GM18951 (cell line): ENCODE measurements at regions not wholly inside any gene's neighbourhood (a gene's known extent, or its start where the extent isn't known, plus 50 kb on each side); places are given as distances from the start of the nearest gene placed in this dataset.
"Not testable (repeated sequence)": the region's sequence is repeated elsewhere in the genome, so short reads cannot be mapped to it uniquely, and the experiment has no call there.

ENCODE experiments used
- POLR2A ChIP-seq: IDR thresholded peaks from 4 replicates; pipeline ENCODE4 v1.6.1; 2011; ENCODE audit warnings: mild to moderate bottlenecking; ENCODE audit not compliant: insufficient read length, insufficient read depth; ENCODE audit errors: extremely low read depth
- in situ Hi-C: fragments of 300-500 bp; cut with MboI; formaldehyde crosslinking; loops from one replicate; pipeline ENCODE4 v1.12.0; 2022; ENCODE audit warnings: low sequenced_read_pairs, mixed read lengths, inconsistent platforms; ENCODE audit not compliant: unreplicated experiment

GRCh38 chr10:6833458-6834011 is 253.5 kb upstream of the PRKCQ start:
- in situ Hi-C loops: no loop called here
- TF ChIP-seq POLR2A: no peak

GRCh38 chr10:6830981-6831380 is 250.9 kb upstream of the PRKCQ start:
- in situ Hi-C loops: not testable (repeated sequence)

- in situ Hi-C loops: not testable (repeated sequence)
Observed at GRCh38 chr10:6824793-6825192, 244.7 kb upstream of the PRKCQ start.

- in situ Hi-C loops: no loop called here
- no peak for TF ChIP-seq POLR2A
Observed at GRCh38 chr10:6823770-6824169, 243.7 kb upstream of the PRKCQ start.

- TF ChIP-seq POLR2A: no peak
- in situ Hi-C loops: no loop called here
Observed at GRCh38 chr10:6819301-6819700, 239.2 kb upstream of the PRKCQ start.

GRCh38 chr10:6817770-6818169 is 237.7 kb upstream of the PRKCQ start:
- in situ Hi-C loops: no loop called here
- no peak for TF ChIP-seq POLR2A

GRCh38 chr10:6815346-6815745 is 235.3 kb upstream of the PRKCQ start:
- no peak for TF ChIP-seq POLR2A

GRCh38 chr10:6813856-6814255 is 233.8 kb upstream of the PRKCQ start:
- no peak for TF ChIP-seq POLR2A
- in situ Hi-C loops: no loop called here

More at GRCh38 chr10:6815346-6815745, 235.3 kb upstream of the PRKCQ start:
- in situ Hi-C loops: no loop called here

GRCh38 chr10:6813306-6813705 is 233.2 kb upstream of the PRKCQ start:
- in situ Hi-C loops: no loop called here

GRCh38 chr10:6811153-6811552 is 231.1 kb upstream of the PRKCQ start:
- in situ Hi-C loops: no loop called here
- no peak for TF ChIP-seq POLR2A

More at GRCh38 chr10:6813306-6813705, 233.2 kb upstream of the PRKCQ start:
- no peak for TF ChIP-seq POLR2A

GRCh38 chr10:6803427-6803783 is 223.3 kb upstream of the PRKCQ start:
- in situ Hi-C loops: no loop called here
- no peak for TF ChIP-seq POLR2A

- TF ChIP-seq POLR2A: no peak
- in situ Hi-C loops: no loop called here
Observed at GRCh38 chr10:6802759-6803426, 222.8 kb upstream of the PRKCQ start.

GRCh38 chr10:6796231-6796630 is 216.2 kb upstream of the PRKCQ start:
- in situ Hi-C loops: no loop called here
- no peak for TF ChIP-seq POLR2A

- TF ChIP-seq POLR2A: no peak
- in situ Hi-C loops: no loop called here
Observed at GRCh38 chr10:6795541-6795940, 215.5 kb upstream of the PRKCQ start.

GRCh38 chr10:6794841-6795240 is 214.8 kb upstream of the PRKCQ start:
- in situ Hi-C loops: not testable (repeated sequence)
